ENCODE measurements at regions not wholly inside any gene's neighbourhood (a gene's known extent, or its start where the extent isn't known, plus 50 kb on each side); places are given as distances from the start of the nearest gene placed in this dataset.

DNA sequence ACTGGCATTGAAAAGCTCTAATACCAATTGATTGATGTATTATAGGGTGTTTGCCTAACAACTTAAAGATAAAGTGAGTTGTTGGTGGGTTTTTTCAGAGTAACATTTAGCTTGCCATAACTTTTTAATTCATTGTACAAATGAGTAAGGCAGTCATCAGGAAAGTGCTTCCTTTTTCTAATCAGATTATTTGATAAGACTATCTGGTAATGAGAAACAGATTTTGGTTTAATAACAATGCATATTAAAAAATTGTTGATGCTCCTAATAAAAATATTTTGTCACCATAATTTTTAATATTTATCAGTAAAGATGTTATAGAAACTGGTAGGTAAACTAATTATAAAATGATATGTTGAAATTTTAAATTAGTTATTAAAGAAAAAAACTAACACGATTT is 51.3 kb downstream of the BLTP1 start:
- no peak for DNase-seq

DNA sequence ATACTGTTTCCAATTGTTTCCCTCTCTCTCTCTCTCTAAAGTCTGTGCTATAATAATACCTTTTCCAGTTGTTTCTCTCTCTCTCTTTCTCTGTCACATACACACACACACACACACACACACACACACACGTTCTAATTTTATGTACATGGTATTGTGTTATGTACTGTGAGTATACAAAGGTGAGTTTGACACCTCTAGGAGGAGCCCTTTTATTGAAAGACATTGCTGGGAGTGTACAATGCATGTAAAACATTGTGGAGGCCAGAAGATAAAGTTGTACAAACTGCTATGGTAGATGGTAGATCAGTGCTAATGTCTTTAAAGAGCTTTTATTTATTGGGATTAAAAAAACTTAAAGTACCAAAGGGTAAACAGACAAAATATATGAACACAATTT is 53.6 kb downstream of the BLTP1 start:
- peak; percentile 27 for DNase-seq

DNA sequence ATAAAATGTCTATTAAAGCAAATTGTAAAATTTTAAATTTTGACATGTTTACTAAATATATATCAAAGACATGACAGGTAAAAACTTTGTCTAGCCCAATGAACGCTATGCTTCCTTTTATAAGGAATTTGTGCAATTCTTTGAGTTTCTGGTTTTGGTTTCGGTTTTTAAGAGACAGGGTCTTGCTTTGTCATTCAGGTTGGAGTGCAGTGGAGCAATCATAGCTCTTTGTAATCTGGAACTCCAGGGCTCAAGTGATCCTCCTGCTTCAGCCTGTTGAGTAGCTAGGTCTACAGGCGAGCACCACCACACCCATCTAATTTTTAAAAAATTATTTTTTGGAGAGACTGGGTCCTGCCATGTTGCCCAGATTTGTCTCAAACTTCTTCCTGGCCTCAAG is 60.7 kb downstream of the BLTP1 start:
- DNase-seq: peak; percentile 10

DNA sequence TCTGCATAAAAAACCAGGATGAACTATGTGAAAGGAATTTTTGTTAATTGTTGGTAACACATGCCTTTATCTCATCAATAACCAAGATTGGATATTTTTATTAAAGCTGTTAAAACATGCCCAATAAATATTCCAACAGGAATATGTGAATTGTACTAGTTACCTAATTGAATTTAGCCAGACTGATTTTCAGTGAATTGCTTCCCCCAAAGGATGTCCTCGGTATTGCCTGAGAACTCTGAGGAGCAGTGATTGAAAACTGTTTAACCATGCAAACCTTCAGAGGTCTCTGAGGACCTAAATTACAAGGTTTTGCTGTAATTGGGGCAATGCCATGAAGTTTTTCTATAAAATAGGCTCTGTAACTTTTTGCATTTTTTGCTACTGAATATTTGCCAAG is 66.6 kb downstream of the BLTP1 start:
- DNase-seq: peak; percentile 20

DNA sequence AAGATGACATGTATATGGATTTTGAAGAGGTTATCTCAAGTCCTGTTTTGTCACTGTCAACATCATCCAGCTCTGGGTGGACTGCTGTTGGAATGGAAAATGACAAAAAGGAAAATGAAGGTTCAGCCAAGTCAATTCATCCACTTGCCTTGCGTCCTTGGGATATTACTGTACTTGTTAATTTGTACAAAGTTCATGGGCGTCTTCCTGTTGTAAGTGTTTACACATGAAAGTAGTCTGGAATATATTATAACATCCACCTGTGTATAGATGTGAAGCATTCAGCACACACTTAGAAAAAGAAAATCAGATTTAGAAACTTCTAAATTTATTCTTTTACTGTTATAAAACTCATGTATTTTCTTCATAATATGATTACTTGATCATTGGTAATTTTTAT is 67.2 kb downstream of the BLTP1 start:
- DNase-seq: no peak

DNA sequence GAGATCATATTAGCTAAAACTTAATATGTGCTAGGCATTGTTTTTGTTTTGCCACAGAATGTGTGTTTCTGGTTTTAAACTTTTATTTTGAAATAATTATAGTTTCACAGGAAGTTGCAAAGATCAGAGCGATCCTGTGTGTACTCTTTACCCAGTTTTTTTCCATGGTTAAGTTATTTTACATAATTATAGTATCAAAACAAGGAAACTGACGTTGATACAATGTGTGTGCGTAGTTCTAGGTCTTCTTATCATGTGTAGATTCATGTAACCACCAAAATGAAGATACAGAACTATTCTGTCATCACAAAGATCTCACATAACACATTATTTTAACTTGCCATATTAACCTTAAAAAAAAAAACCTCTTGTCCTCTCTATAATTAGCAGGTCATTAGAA is 69.2 kb downstream of the BLTP1 start:
- DNase-seq: no peak

DNA sequence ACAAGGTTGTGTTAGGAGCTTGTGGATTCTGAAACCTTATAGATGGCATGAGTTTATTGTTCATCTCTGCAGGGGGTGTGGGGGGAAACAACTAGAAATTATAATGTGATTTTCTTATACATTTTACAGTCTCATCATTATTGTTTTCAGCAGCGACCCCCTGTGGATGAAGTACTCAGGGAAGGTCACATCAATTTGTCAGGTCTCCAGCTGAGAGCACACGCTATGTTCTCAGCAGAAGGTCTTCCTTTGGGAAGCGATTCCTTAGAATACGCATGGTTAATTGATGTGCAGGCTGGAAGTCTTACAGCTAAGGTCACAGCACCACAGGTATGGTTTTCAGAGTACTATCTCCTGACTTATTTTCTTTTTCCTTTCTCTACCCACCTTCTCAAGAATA is 72.2 kb downstream of the BLTP1 start:
- DNase-seq: peak; percentile 35

DNA sequence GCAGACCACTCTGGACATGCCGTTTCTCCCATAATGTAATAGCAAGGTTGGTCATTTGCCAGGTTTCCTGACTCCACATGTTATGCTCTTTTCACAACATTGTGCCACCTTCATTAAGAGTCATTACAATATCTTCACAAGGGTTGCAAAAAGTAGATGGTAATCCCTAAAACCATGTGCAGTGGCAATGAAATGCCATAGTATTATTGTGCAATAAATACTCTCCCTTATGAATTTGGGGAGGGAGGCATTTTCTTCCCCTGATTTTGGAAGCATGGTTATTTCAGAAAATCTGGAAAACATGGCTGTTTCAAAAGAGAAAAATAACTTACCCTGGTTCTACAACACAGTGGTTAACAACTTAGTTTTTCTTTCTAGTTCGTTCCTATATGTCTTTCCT is 75.1 kb downstream of the BLTP1 start:
- DNase-seq: no peak

DNA sequence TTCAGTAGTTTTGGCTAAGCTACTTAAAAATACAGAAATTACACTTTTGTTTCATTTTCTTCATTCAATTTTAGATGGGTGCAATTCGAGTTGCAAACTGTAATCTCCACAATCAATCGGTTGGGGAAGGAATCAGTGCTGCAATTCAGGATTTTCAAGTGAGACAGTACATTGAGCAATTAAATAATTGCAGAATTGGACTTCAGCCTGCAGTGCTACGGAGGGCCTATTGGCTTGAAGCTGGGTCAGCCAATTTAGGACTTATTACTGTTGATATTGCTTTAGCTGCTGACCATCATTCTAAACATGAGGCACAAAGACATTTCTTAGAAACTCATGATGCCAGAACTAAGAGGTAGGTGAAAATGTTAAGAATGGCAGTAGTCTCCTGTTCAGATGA is 77.7 kb downstream of the BLTP1 start:
- no peak for DNase-seq

DNA sequence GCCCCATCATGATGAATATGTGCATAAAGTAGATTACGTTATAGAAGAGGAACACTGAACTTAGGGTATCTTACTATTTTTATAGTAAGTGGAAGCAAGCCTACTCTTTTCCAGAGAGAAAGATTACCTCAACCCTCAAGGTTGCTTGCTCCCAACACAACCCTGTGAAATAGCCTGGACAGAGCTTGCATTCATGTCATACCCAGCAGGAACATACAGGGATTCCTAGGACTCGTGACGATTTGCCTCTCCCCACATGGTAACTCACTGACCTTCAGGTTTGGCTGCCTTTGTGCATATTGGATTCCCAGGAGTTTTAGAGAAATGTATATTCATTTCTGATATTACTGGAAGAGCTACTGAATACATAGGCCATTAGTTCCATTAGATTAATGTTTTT is 80.5 kb downstream of the BLTP1 start:
- no peak for DNase-seq

DNA sequence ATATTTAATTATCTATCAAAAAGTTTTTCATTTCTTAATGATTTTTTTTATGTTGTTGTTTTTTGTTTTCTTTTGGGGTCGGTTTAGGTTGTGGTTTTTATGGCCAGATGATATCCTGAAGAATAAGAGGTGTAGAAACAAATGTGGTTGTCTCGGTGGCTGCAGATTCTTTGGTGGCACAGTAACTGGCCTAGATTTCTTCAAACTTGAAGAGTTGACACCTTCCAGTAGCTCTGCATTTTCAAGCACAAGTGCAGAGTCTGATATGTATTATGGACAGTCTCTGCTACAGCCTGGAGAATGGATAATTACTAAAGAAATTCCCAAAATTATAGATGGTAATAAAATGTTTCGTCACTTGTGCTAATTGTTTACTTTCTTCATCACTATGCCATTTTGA is 82.6 kb downstream of the BLTP1 start:
- DNase-seq: no peak

DNA sequence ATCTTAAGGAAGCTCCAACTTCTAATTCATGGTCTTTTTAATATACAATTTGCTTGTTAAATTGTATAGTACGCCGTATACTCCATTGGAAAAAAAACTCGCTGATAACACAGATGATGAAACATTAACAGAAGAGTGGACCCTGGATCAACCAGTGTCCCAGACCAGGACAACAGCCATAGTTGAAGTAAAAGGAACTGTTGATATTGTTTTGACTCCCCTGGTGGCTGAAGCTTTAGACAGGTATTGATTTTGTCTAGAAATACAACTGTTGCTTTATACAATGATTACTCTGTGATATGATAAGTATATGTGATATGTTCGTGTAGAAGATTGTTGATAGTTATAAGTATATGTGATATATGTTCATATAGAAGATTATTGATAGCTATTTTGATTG is 91.7 kb downstream of the BLTP1 start:
- no peak for DNase-seq

DNA sequence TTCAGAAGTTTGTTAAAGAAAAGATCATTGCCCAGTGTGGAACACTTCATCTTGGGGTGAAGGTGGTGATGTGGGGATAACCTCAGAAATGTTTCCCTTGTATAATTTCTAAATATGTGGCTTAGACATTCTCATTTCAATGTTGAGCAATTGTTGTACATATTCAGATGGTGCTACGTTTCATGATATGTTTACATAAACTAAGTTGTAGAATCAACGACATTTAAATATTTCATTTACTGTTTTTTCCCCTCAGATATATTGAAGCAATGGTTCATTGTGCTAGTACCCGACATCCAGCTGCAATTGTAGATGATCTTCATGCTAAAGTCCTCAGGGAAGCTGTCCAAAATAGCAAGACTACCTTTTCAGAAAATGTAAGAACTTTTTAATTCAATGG is 92.6 kb downstream of the BLTP1 start:
- no peak for DNase-seq

DNA sequence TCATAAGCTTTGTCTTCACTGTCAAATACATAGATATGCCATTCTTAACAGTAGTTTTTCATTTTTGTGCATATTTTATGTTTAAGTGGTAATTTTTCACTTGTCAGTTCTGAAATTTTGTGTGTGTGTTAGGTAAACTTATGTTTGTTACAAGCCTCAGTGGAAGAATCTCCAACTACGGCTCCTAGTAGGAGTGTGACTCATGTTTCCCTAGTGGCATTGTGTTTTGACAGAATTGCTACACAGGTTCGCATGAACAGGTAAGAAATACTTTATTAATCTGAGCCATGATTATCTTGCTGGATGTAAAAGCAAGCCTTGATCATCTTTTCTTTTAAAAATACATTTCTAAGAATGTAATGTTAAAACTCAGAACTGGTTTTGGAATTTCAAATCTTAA is 94.4 kb downstream of the BLTP1 start:
- no peak for DNase-seq

DNA sequence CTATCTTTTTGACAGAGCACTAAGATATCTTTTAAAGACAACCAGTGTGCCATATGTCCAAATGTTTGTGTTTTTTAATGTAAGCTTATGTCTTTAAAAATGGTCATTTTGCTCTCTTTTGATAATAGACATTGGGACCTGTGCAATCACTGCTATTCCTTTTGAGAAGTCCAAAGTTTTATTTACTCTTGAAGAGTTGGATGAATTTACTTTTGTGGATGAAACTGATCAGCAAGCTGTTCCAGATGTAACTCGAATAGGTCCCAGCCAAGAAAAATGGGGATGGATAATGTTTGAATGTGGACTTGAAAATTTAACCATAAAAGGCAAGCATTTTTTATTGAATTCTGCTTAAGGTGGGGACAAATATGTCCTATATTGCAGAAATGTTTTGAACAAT is 97.2 kb downstream of the BLTP1 start:
- no peak for DNase-seq

DNA sequence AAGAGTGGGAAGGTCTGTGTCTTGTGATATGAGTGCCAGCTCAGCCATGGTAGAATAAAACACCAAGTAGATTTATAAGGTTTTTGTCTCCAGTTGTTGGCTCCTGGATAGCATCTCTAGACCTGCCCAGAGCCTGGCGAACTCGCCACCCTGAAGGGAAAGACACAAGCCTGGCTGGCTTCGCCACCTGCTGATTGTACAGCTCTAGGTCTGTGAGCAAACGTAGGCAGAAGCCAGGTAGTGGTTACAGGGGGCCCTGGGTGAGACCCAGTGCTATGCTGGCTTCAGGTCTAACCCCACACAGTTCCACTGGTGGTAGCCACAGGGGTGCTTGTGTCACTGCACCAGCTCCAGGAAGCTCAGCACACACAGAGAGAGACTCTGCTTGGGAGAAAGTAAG is 100.5 kb downstream of the BLTP1 start:
- DNase-seq: no peak

DNA sequence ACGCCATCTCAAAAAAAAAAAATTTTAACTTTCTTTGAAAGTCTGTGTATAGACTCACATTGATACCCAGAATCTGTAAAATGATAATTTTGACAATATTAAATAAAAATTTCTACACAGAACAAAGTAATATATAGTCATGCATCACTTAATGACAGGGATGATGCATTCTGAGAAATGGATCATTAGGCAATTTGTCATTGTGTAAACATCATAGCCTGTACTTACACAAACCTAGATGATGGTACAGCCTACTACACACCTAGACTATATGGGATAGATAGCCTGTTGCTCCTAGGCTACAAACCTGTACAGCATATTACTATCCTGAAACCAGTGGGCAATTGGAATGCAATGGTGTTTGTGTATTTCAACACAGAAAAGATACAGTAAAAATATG is 107.7 kb downstream of the BLTP1 start:
- no peak for DNase-seq

DNA sequence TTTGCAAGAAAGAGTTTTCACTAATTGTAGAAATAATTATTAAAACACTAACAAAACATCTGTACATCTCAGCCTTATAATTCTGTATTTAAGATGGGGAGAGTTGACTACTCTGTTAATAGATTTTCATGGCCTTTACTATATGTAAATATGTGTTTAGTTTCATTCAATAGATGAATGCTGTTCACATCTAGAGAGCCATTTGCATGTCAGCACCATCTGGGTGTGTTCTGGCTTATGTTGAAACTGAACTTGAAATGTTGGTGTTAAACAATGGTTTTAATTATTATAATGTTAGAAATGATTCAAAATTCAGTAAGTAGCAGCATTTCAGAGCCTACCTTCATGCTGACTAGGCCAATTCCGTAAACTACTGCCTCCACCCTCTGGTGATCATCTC is 102.5 kb upstream of the ADAD1 start:
- no peak for DNase-seq

DNA sequence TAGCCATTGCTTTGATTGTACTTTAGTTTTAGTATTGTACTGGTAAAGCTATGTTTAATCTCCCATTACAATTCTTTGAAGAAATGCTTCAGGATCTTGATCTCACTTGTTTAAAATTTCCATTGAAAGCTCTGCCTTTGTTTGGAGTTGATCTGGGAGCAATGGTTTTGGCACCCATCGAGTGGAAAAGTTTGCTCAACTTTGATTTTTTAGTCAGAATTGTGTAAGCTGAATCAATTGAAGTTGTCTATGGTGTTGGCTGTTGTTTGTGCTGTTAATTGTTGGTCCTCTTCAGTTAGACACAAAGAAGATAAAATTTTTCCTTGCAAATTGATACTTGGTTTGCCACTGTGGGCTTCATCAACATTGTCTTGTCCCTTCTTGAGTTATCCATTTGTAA is 99.8 kb upstream of the ADAD1 start:
- no peak for DNase-seq

DNA sequence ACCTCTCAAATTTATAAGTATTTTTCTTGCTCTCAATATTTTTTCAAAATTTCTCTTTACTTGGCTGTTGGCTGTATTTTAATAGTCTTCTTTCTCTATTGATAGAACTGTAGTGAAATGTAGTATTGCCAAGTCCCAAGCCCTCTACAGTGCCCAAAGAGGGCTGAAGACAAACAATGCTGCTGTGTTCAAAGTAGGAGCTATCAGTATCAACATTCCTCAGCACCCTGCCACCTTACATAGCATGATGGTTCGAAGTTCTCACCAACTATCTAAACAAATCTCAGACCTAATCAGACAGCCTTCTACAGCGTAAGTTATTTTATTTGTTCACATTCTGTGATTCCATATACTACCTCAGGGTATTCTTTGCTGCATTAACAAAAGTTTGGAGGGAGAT is 99.1 kb upstream of the ADAD1 start:
- DNase-seq: no peak

DNA sequence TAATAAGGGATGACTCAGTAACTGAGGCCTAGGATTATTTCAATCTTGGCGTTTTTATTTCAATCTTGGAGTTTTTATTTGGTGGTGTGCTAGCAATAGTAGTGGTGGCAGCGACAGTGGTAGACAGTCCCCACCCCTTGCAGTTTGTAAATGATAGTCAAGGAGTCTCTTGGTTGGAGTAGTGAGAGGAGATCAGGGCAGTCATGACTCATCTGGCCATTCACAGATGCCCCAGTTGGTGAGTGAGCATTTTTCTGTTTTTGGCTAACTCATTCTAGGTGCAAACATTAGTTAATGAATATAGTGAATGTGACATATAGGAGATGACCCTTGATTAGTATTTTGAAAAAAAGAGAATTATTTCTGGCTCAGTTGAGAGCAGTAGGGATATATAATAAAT is 93.5 kb upstream of the ADAD1 start:
- DNase-seq: peak; percentile 20

DNA sequence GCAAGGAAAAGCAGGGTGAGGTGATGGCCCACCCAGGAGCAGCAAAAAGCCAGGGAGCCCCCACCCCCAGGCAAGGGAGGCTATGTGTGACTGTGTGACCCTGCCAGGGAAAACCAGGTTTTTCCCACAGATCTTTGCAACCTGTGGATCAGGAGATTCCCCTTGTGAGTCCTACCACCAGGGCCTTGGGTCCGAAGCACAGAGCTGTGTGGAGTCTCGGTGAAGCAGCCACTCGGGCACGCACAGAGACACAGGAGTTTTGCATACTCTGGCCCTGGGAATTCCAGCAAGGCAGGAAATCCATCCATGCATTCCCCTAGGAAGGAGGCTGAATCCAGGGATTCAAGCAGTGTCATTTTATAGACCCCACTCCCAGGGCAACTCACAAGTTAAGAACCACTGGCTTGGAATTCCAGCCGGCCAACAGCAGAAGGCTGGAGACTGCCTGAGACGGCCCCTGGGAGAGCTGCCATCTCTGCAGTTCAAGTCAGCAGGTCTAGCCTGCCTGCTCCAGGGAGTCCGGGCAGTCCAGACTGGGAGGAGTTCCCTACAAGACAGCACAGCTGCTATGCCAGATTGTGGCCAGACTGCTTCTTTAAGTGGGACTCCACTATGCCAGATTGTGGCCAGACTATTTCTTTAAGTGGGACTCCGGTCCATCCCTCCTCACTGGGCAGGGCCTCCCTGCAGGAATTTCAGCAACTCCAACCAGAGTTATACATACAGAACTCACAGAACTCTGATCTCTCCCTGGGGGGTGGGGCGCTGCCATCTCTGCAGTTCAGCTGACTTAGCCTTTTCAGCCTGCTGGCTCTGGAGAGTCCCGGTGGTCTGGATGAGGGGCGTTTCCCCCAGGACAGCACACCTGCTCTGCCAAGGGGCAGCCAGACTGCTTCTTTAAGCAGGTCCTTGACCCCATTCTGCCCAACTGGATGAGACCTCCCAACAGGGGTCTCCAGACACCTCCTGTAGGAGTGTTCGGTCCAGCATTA is 85.1 kb upstream of the ADAD1 start:
- no peak for DNase-seq

DNA sequence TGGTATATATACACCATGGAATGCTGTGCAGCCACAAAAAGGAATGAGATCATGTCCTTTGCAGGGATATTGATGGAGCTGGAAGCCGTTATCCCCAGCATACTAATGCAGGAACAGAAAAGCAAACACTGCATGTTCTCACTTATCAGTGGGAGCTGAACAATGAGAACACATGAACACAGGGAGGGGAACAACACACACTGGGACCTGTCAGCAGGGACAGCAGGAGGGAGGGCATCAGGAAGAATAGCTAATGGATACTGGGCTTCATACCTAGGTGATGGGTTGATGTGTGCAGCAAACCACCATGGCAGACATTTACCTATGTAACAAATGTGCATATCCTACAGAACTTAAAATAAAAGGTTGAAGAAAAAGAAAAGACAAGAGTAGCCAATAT is 81.1 kb upstream of the ADAD1 start:
- no peak for DNase-seq

DNA sequence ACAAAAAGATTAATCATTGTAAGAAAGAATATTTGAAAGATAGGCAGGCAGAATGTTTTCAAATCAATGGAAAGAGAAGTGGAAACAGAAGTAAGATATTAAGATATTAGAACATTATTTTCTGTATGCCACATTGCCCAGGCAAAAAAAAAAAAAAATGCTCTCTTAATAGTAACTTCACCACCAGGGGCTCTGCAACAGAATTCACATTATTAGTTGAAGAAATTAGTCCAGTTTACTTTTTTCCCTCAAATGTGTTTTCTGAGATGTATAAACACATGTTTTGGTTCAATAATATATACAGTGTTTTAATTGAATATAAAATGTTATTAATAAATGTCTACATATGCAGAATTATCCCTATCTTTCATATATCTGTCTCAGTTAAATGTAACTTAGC is 78.0 kb upstream of the ADAD1 start:
- DNase-seq: peak; percentile 33

DNA sequence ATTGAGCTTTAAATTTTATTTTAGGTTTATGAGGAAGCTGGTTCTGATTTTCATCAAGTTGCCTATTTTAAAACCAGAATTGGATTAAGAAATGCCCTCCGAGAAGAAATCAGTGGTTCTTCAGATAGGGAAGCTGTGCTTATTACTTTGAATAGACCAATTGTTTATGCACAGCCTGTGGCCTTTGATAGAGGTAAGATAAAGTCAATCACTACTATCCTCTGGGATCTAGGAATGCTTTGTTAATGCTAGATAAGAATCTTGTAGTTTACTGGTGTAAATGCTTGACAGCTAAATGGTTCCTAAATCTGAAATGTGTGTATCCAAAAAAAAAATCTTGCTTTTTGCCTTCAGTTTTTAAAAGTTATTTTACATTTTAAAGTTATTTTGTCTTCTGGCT is 73.0 kb upstream of the ADAD1 start:
- no peak for DNase-seq
